Kidney capillary endothelial cell (primary cell): ENCODE measurements at regions not wholly inside any gene's neighbourhood (a gene's known extent, or its start where the extent isn't known, plus 50 kb on each side); places are given as distances from the start of the nearest gene placed in this dataset.
"Not testable (repeated sequence)": the region's sequence is repeated elsewhere in the genome, so short reads cannot be mapped to it uniquely, and the experiment has no call there.

Experiments
- DNase-seq: peaks from one replicate; pipeline ENCODE4 v3.0.0-alpha.2; 2018; ENCODE audit warnings: low spot score

- no peak for DNase-seq
Measured at GRCh38 chr3:191076903-191077552, 122.0 kb upstream of the OSTN start.

- no peak for DNase-seq
Measured at GRCh38 chr3:191074511-191074910, 124.5 kb upstream of the OSTN start.

- DNase-seq = no peak
Measured at GRCh38 chr3:191070762-191071403, 128.2 kb upstream of the OSTN start.

GRCh38 chr3:191070201-191070600 is 128.8 kb upstream of the OSTN start:
- no peak for DNase-seq

- DNase-seq = no peak
Measured at GRCh38 chr3:191068946-191069813, 129.9 kb upstream of the OSTN start.

- peak; percentile 54 for DNase-seq
Measured at GRCh38 chr3:191066669-191067068, 132.4 kb upstream of the OSTN start.

GRCh38 chr3:191065181-191065805 is 133.7 kb upstream of the OSTN start:
- DNase-seq = no peak

- peak; percentile 37 for DNase-seq
Measured at GRCh38 chr3:191051037-191051436, 148.0 kb upstream of the OSTN start.

GRCh38 chr3:191047930-191048329 is 151.1 kb upstream of the OSTN start:
- DNase-seq = no peak

GRCh38 chr3:191030929-191031328 is 168.1 kb upstream of the OSTN start:
- no peak for DNase-seq

- no peak for DNase-seq
Measured at GRCh38 chr3:191030491-191030890, 168.0 kb upstream of the GMNC start.

GRCh38 chr3:191026746-191027145 is 164.3 kb upstream of the GMNC start:
- DNase-seq = no peak

GRCh38 chr3:191020730-191021396 is 158.4 kb upstream of the GMNC start:
- DNase-seq = no peak

GRCh38 chr3:191019855-191020254 is 157.4 kb upstream of the GMNC start:
- no peak for DNase-seq

- not testable (repeated sequence) for DNase-seq
Measured at GRCh38 chr3:191015960-191016359, 153.5 kb upstream of the GMNC start.

GRCh38 chr3:191008074-191008473 is 145.6 kb upstream of the GMNC start:
- no peak for DNase-seq

- no peak for DNase-seq
Measured at GRCh38 chr3:191005790-191006189, 143.3 kb upstream of the GMNC start.

GRCh38 chr3:191003742-191004141 is 141.2 kb upstream of the GMNC start:
- no peak for DNase-seq

GRCh38 chr3:190996181-190996775 is 133.8 kb upstream of the GMNC start:
- no peak for DNase-seq

- DNase-seq = no peak
Measured at GRCh38 chr3:190995156-190995555, 132.7 kb upstream of the GMNC start.

- DNase-seq = no peak
Measured at GRCh38 chr3:190990898-190991297, 128.4 kb upstream of the GMNC start.

- no peak for DNase-seq
Measured at GRCh38 chr3:190989218-190989617, 126.7 kb upstream of the GMNC start.
